HG02885 (cell line): ENCODE measurements at regions not wholly inside any gene's neighbourhood (a gene's known extent, or its start where the extent isn't known, plus 50 kb on each side); places are given as distances from the start of the nearest gene placed in this dataset.
"Not testable (repeated sequence)": the region's sequence is repeated elsewhere in the genome, so short reads cannot be mapped to it uniquely, and the experiment has no call there.

Source experiments
- ATAC-seq: cut with Tn5 transposase; IDR thresholded peaks from one replicate; pipeline ENCODE4 v1.9.1; 2021; ENCODE audit warnings: mild to moderate bottlenecking; ENCODE audit not compliant: unreplicated experiment, poor library complexity

GRCh38 chr4:164606478-164606877 lies 147.5 kb upstream of the SMIM31 start:
- peak; percentile 97 for ATAC-seq

GRCh38 chr4:164613256-164613655 lies 140.7 kb upstream of the SMIM31 start:
- no peak for ATAC-seq

- no peak for ATAC-seq
Observed at GRCh38 chr4:164613792-164614191, 140.1 kb upstream of the SMIM31 start.

GRCh38 chr4:164614329-164614728 lies 139.6 kb upstream of the SMIM31 start:
- no peak for ATAC-seq

- no peak for ATAC-seq
Observed at GRCh38 chr4:164614999-164615398, 138.9 kb upstream of the SMIM31 start.

DNA sequence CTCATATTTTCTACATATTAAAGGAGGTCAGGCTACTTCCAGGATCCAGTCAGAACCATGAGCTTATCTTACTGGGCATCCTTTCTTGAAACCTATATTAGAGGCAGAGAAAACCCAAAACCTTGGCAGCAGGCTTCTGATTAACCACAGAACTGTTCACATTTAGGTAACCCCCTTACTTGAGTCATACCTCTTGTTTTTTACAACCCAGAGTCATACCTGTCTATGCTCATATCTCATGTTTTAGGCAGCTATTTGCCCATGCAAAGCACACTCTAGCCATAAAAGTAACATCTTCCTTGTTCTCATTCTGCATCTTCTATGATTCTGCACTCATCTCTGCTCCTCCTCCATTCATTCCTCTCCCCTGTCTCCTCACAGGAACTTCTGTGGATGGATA lies 138.0 kb upstream of the SMIM31 start:
- ATAC-seq, result no peak

GRCh38 chr4:164616961-164617360 lies 137.0 kb upstream of the SMIM31 start:
- no peak for ATAC-seq

- ATAC-seq, result no peak
Observed at GRCh38 chr4:164617426-164617825, 136.5 kb upstream of the SMIM31 start.

- no peak for ATAC-seq
Observed at GRCh38 chr4:164617911-164618310, 136.0 kb upstream of the SMIM31 start.

- no peak for ATAC-seq
Observed at GRCh38 chr4:164621886-164622521, 131.9 kb upstream of the SMIM31 start.

GRCh38 chr4:164623099-164623498 lies 130.8 kb upstream of the SMIM31 start:
- no peak for ATAC-seq

DNA sequence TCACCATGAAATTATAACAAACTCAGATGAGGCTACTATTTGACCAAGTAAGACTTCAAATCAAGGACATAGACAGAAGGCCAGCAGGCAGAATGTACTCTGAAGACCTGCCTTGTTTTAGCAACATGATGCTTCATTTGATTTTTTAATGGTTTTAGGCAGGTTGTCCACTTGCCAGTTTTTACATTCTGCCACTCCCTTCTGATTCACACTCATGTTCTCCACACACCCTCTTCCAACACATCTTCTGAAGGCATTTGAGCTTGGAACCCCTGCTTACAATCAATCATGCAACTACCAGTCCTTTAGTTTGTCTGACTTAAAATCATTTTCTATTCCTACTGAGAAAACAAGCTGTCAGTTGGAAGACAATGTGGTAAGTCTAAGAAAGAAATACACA lies 114.9 kb upstream of the SMIM31 start:
- ATAC-seq, result no peak

- no peak for ATAC-seq
Observed at GRCh38 chr4:164648151-164648848, 105.6 kb upstream of the SMIM31 start.

DNA sequence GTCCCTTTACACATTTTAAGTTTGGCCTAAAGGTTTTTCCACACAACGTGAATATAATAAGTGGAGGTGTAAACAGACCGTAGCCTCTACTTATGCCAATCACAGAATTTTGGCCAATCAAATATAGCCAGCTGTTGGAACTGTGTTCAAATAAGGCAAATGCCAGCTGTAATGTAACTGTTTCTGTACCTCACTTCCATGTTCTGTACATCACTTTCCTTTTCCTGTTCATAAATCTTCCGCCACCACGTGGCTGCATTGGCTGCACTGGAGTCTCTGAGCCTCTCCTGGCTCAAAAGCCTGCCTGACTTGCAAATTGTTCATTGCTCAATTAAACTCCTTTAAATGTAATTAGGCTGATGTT lies 105.1 kb upstream of the SMIM31 start:
- no peak for ATAC-seq

DNA sequence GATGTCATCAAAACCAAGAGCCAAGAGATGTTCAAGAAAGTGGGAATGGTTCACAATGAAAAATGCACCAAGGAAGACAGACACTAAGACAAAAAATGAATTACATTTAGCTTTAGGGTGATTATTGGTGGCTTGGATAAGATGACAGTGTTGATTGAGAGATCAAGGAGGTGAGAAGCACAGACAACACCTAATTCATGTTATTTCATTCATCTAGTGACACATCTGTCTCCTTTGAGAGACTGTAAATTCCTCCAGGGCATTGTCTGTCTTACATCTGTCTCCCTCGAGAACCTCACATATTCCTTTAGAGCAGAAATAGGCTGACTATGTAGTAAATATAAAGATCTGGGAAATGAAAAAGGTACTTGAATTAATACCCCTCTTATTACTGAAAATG lies 94.2 kb upstream of the SMIM31 start:
- no peak for ATAC-seq

- ATAC-seq, result not testable (repeated sequence)
Observed at GRCh38 chr4:164676152-164676551, 77.8 kb upstream of the SMIM31 start.

- ATAC-seq, result no peak
Observed at GRCh38 chr4:164683040-164683439, 70.9 kb upstream of the SMIM31 start.

GRCh38 chr4:164695650-164696049 lies 58.3 kb upstream of the SMIM31 start:
- ATAC-seq, result no peak

GRCh38 chr4:164700471-164700870 lies 53.5 kb upstream of the SMIM31 start:
- ATAC-seq, result peak; percentile 47

DNA sequence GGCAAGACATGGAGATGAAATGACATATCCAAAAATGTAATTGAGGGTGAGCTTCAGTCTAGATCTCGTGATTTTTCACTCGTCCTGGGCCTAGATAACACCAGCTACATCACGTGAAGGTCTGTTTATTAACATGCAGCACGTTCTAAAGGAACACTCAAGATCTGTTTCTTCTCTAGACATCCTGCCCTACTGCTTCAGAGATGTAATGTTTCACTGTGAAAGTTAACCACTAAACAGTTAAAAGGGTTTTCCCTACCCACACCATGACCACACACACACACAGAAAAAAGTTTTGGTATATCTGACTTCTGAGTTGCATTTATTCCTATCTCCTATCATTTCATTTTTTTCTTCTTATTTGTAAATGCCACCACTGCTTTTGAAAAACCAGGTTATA lies 52.3 kb upstream of the SMIM31 start:
- ATAC-seq, result peak; percentile 64
